Testis (tissue), 2 donors: ENCODE measurements at regions not wholly inside any gene's neighbourhood (a gene's known extent, or its start where the extent isn't known, plus 50 kb on each side); places are given as distances from the start of the nearest gene placed in this dataset.

Experiments
- CTCF ChIP-seq, 3 experiments: fragments of 450-650 bp in 2 of 3; fragments of 200-600 bp in 1 of 3; sonication (generic) in 1 of 3; IDR thresholded peaks; one replicate each; pipeline ENCODE4 v1.5.1; 2016 to 2019; ENCODE audit warnings: antibody characterized with exemption in 3 of 3, mild to moderate bottlenecking in 2 of 3, moderate library complexity in 1 of 3
- POLR2A ChIP-seq: fragments of 450-650 bp; IDR thresholded peaks from one replicate; pipeline ENCODE4 v1.6.1; 2017; ENCODE audit warnings: antibody characterized with exemption, mild to moderate bottlenecking, moderate library complexity

- no peak for TF ChIP-seq POLR2A
- no peak for TF ChIP-seq CTCF (IDR thresholded peaks at IDR 0.05)
Measured at GRCh38 chr18:4720518-4720917, 265.4 kb upstream of the DLGAP1 start.
